ENCODE measurements at regions not wholly inside any gene's neighbourhood (a gene's known extent, or its start where the extent isn't known, plus 50 kb on each side); places are given as distances from the start of the nearest gene placed in this dataset.
"Not testable (repeated sequence)": the region's sequence is repeated elsewhere in the genome, so short reads cannot be mapped to it uniquely, and the experiment has no call there.

DNA sequence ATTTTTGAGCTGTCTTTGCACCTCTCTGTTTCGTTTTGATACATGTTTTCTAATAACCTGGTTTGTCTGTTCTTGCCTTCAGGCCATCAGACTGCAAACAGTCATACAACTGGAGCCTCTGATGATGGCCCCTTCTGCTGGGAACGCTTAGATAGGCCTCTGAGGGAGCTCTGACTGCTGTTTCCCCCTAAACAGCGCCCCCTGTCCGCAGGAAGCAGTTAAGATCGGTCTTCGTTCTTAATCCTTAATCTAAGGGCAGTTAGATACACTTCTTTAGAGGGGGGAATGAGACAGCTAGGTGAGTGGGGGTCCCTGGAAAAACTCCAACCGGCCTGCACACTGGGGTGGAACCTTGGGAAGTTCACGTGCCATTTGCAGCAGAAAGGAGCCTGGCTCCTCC is 1338.8 kb upstream of the SEL1L start:
- DNase-seq: no peak

- DNase-seq: no peak
Measured at GRCh38 chr14:82878951-82879350, 1345.3 kb upstream of the SEL1L start.

DNA sequence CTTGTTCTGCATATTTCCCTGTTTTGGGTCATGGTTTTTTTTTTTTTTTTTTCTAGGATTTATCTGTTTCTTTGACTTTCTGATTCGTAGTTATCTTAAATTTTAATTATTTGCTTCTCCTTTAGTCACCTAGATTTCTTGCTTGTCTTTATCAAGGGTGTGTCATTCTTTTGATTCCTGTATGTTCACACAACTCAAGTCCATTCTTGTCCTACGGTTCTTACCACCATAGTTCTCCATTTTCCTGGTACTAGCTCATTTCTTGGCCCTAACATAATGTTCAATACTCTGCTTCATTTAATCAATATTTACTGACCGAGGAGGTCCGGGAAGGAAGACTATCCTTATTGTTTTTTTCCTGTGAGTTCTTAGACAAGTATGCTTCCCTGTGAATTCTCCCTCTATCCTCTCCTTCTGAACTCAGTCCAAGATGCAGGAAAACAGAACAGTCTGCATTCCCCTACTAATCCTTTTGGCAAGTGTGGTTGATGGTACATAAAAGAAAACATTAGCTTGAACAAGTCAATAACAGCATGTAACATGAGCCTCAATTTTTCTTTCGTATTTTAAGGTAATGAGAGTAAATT is 1346.4 kb upstream of the SEL1L start:
- no peak for DNase-seq

DNA sequence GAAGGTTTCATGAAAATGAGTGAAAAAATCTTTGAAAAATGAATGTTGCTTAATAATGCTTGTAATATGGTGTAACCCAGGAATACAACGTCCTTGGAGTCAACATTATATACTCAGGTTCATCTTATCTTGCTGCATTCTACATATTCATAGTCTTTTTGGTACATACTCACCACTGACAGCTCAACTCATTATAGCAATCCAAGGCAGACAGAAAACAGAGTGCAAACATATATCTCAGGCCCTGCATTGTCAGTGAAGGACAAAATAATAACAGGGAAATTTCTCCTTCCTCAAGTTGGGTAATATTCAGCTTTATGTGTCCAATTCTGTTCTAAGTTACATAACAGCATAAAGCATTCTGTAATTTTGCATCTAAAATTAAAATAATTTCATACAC is 1353.0 kb upstream of the SEL1L start:
- DNase-seq: no peak

- DNase-seq: no peak
Measured at GRCh38 chr14:82889701-82890100, 1356.0 kb upstream of the SEL1L start.

GRCh38 chr14:82896476-82896875 is 1362.8 kb upstream of the SEL1L start:
- DNase-seq: no peak

DNA sequence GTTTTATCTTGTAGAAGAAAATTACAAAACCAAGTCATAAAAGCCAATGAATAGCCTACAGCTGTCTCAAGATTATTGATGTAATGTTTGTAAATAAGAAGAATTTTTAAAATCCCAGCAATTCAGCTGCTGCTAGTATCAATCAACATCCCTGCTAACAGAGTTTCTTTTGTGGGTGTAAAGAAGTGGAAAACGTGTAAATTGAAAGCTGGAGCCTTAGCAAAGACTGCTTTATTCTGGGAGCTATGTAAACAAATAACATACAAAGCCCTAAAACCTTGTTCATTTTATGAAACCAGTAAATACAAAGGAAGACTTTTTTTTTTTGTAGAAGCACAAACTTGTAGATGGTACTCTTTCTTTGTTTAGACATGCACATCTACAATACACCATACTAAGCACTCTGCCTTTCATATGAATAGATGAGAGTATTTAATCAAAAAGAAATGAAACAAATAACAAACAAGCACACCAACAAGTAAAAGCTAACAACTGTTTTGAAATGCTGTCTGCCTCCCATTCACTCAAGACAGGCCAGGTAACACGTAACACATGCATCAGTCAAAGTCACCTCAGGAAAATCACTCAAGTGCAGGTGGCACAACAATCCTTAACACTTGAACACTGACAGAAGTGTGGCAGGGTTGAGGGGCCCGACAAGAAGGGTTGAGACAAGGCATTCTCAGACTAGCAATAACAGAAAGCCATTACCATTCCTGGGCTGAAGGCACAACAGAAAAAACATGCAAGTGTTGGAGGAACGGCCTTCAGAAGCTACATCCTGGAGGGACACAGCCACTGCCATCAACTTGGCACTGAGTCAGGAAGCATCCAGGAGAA is 1364.0 kb upstream of the SEL1L start:
- no peak for DNase-seq

DNA sequence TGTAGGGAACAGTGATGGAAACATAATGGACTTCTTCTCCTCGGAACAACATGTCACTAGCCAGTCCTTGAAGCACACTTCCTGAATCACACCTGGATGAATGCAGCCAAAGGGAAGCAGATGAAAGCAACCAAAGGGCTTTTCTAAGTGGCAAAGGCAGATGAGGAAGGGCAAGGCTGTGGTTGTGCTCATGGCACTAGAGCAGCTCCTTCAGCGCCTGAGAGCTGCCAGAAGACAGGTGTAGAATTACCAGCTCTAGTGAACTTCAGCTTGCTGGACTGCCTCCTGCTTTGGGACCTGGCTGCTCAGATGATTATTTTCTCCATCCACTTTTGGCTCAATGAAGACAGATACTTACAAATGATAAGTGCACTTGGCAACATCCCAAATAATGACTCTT is 1372.1 kb upstream of the SEL1L start:
- DNase-seq: no peak

DNA sequence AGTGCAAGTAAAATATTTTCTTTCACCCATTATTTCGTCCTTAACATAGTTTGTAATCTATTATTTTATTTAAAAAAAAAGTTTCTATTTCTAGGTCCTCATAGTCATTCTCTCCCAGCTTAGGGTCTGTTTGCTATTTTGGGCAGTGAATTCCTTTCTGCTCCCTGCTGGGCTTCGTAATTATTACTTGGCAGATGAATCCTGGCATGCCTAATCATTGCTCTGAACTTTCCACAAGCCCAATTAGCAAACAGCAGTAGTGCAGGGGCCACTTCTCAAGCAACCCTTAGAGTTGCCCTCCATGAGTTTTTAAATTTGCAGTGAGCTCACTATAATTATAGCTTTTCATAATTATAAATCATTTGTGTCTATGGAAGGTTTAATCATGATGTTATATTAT is 1378.3 kb upstream of the SEL1L start:
- no peak for DNase-seq

- no peak for DNase-seq
Measured at GRCh38 chr14:82913396-82913795, 1379.7 kb upstream of the SEL1L start.

- DNase-seq: no peak
Measured at GRCh38 chr14:82915381-82915780, 1381.7 kb upstream of the SEL1L start.

GRCh38 chr14:82935691-82936090 is 1402.0 kb upstream of the SEL1L start:
- no peak for DNase-seq

- DNase-seq: no peak
Measured at GRCh38 chr14:82951171-82951570, 1417.5 kb upstream of the SEL1L start.

DNA sequence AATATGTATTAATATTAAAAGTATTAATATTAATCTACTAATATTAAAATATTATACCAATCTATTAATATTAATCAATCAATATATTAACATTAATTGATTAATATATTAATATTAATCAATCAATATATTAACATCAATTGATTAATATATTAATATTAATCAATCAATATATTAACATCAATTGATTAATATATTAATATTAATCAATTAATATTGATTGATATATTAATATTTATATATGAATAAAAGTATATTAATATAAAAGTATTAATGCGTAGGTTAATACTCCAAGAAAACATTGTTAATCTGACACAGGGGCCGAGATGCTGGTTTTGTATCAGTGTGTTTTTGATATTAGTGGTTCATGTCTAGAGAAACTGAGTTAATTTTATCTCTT is 1430.1 kb upstream of the SEL1L start:
- no peak for DNase-seq

- no peak for DNase-seq
Measured at GRCh38 chr14:82987502-82988124, 1454.0 kb upstream of the SEL1L start.

GRCh38 chr14:82994547-82994946 is 1460.9 kb upstream of the SEL1L start:
- not testable (repeated sequence) for DNase-seq

- DNase-seq: peak in 1 of 2 donors; percentile 1
Measured at GRCh38 chr14:82999802-83000201, 1466.1 kb upstream of the SEL1L start.

- no peak for DNase-seq
Measured at GRCh38 chr14:83004456-83005006, 1470.9 kb upstream of the SEL1L start.

GRCh38 chr14:83006121-83006670 is 1472.5 kb upstream of the SEL1L start:
- no peak for DNase-seq

- not testable (repeated sequence) for DNase-seq
Measured at GRCh38 chr14:83007052-83007451, 1473.4 kb upstream of the SEL1L start.

DNA sequence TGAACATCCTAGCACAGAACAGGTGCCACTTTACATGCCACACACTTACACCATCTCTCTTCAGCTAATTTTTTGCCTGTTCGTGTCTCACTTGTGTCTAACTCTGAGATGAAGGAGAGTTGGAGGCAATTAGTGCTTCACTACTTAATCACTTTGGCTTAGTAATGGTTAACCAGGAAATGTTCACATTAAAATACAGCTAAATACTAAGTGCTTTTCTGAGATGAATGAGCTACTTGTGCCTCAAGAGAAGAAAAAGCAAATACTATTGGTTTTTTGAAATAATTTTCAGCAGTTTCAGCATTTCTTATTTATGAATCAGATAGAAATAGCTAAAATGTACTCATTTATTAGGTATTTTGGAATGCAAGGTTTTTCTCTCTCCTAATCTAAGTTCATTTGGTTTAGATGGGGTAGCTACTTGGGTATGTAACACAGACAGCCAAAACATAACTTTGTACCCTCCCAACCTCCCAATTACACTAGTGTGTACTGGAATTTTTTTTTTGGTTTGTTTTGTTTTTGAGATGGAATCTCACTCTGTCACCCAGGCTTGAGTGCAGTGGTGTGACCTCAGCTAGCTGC is 1474.1 kb upstream of the SEL1L start:
- no peak for DNase-seq

GRCh38 chr14:83017296-83017695 is 1483.6 kb upstream of the SEL1L start:
- DNase-seq: no peak

Data from inflammatory macrophage (primary cell).